Upper lobe of left lung (tissue), 6 donors: ENCODE measurements at regions not wholly inside any gene's neighbourhood (a gene's known extent, or its start where the extent isn't known, plus 50 kb on each side); places are given as distances from the start of the nearest gene placed in this dataset.
"Not testable (repeated sequence)": the region's sequence is repeated elsewhere in the genome, so short reads cannot be mapped to it uniquely, and the experiment has no call there.

Experiments used
- ATAC-seq, 2 donors: fragments of 200-7000 bp; cut with Tn5 transposase; one replicate each; pipeline ENCODE4 v1.9.1; 2022; ENCODE audit warnings: mild to moderate bottlenecking in 2 of 2, moderate library complexity in 2 of 2; ENCODE audit not compliant: low FRiP score in 2 of 2
- DNase-seq, 2 donors: peaks; one replicate each; pipeline ENCODE4 v3.0.0-alpha.2; 2019 to 2020
- H3K27ac ChIP-seq, 4 donors: fragments of 200-600 bp; sonication (generic); one replicate each; pipeline ENCODE4 v1.5.1; 2016 to 2019
- H3K27me3 ChIP-seq, 4 donors: fragments of 200-600 bp; sonication (generic); one replicate each; pipeline ENCODE4 v1.5.1; 2017 to 2019
- H3K36me3 ChIP-seq, 4 donors: fragments of 200-600 bp; sonication (generic); one replicate each; pipeline ENCODE4 v1.5.1; 2016 to 2019
- H3K4me1 ChIP-seq, 4 donors: fragments of 200-600 bp; sonication (generic); one replicate each; pipeline ENCODE4 v1.5.1; 2018 to 2019
- H3K4me3 ChIP-seq, 4 donors: fragments of 200-600 bp; sonication (generic); one replicate each; pipeline ENCODE4 v1.5.1; 2017 to 2019; ENCODE audit warnings: mild to moderate bottlenecking in 2 of 4, moderate library complexity in 1 of 4
- H3K9me3 ChIP-seq, 4 donors: fragments of 200-600 bp; sonication (generic); one replicate each; pipeline ENCODE4 v1.5.1; 2018 to 2019
- CTCF ChIP-seq, 6 experiments: fragments of 450-650 bp in 4 of 6; fragments of 200-600 bp in 2 of 6; sonication (generic) in 2 of 6; IDR thresholded peaks; one replicate each; pipeline ENCODE4 v1.5.1; 2016 to 2019; ENCODE audit warnings: antibody characterized with exemption in 6 of 6
- EP300 ChIP-seq, 4 donors: sonication (generic); formaldehyde crosslinking; IDR thresholded peaks; one replicate each; pipeline ENCODE4 v1.5.1; 2017; ENCODE audit warnings: antibody characterized with exemption in 4 of 4, control low read depth in 2 of 4
- POLR2A ChIP-seq, 4 donors: fragments of 450-650 bp; IDR thresholded peaks; one replicate each; pipeline ENCODE4 v1.5.1; 2016 to 2017; ENCODE audit warnings: antibody characterized with exemption in 4 of 4, mild to moderate bottlenecking in 2 of 4
- POLR2AphosphoS5 ChIP-seq, 2 donors: sonication (generic); formaldehyde crosslinking; IDR thresholded peaks; one replicate each; pipeline ENCODE4 v1.5.1; 2017; ENCODE audit warnings: antibody characterized with exemption in 2 of 2
- WGBS, 2 donors: methylation state at CpG; one replicate each; pipeline ENCODE4 v1.1.5; 2017 to 2018; 5-methylcytosine and 5-hydroxymethylcytosine counted together
- donor health status: DM: no; HTN: no; CAD: no; lungs with moderate emphysema.
- donor health status: DM: no; HTN: yes; CAD: no; lungs with severe emphysema.

GRCh38 chr12:96104566-96104965 lies 69.2 kb upstream of the LTA4H start:
- Histone ChIP-seq H3K27ac (no peak overlapping the region), H3K27me3 (no peaks in the 10 kb centered on the region), H3K4me3 (no peak overlapping the region), H3K36me3 (no peaks in the 10 kb centered on the region), H3K4me1 (peaks cover 3 to 27% (median 21%) of the 10 kb centered on the region in 4 donors), H3K9me3 (no peaks in the 10 kb centered on the region)
- WGBS, 2 donors, result 92 to 96% methylated on average over 7 of the region's 7 CpGs
- no peak for ATAC-seq
- no peak for TF ChIP-seq EP300 (IDR thresholded peaks at IDR 0.05)
- TF ChIP-seq POLR2AphosphoS5 (IDR thresholded peaks at IDR 0.05), result no peak
- TF ChIP-seq CTCF (IDR thresholded peaks at IDR 0.05), result no peak
- no peak for TF ChIP-seq POLR2A (IDR thresholded peaks at IDR 0.05)
- DNase-seq, result no peak

GRCh38 chr12:96106137-96106536 lies 70.8 kb upstream of the LTA4H start:
- TF ChIP-seq EP300 (IDR thresholded peaks at IDR 0.05), result no peak
- no peak for TF ChIP-seq POLR2A (IDR thresholded peaks at IDR 0.05)
- Histone ChIP-seq H3K36me3 (no peaks in the 10 kb centered on the region), H3K4me1 (peaks cover 3 to 22% (median 15%) of the 10 kb centered on the region in 4 donors), H3K27me3 (no peaks in the 10 kb centered on the region), H3K9me3 (no peaks in the 10 kb centered on the region), H3K4me3 (no peak overlapping the region), H3K27ac (no peak overlapping the region)
- ATAC-seq, result no peak
- 93 to 98% methylated on average over 2 of the region's 2 CpGs for WGBS, 2 donors
- no peak for DNase-seq

GRCh38 chr12:96107236-96107635 lies 71.8 kb upstream of the LTA4H start:
- no peaks in the 10 kb centered on the region for H3K27me3 ChIP-seq
- 49 to 74% methylated on average over 5 of the region's 5 CpGs for WGBS, 2 donors
- H3K27ac ChIP-seq, result peak overlapping the region; percentile 52 to 83 (median 63)
- H3K9me3 ChIP-seq, result no peaks in the 10 kb centered on the region
- H3K4me1 ChIP-seq, result peaks cover 3 to 22% (median 15%) of the 10 kb centered on the region in 4 donors
- ATAC-seq (no peak), DNase-seq (no peak)
- no peaks in the 10 kb centered on the region for H3K36me3 ChIP-seq
- TF ChIP-seq EP300 (IDR thresholded peaks at IDR 0.05) (no peak), CTCF (IDR thresholded peaks at IDR 0.05) (no peak), POLR2AphosphoS5 (IDR thresholded peaks at IDR 0.05) (no peak)
- H3K4me3 ChIP-seq, result no peak overlapping the region

GRCh38 chr12:96108321-96108720 lies 72.9 kb upstream of the LTA4H start:
- TF ChIP-seq POLR2AphosphoS5 (IDR thresholded peaks at IDR 0.05) (no peak), POLR2A (IDR thresholded peaks at IDR 0.05) (no peak), CTCF (IDR thresholded peaks at IDR 0.05) (no peak), EP300 (IDR thresholded peaks at IDR 0.05) (no peak)
- WGBS, 2 donors, result 27 to 31% methylated on average over 10 to 11 of the region's 11 CpGs
- H3K4me1 ChIP-seq, result peaks cover 3 to 17% (median 15%) of the 10 kb centered on the region in 4 donors
- no peaks in the 10 kb centered on the region for H3K36me3 ChIP-seq
- H3K9me3 ChIP-seq, result no peaks in the 10 kb centered on the region
- no peak overlapping the region for H3K4me3 ChIP-seq
- H3K27me3 ChIP-seq, result no peaks in the 10 kb centered on the region
- H3K27ac ChIP-seq, result peak overlapping the region; percentile 52 to 83 (median 63)
- peak; percentile 41 to 63 for ATAC-seq
- DNase-seq, result peak in 1 of 2 donors; percentile 52

- Histone ChIP-seq H3K27ac (peak overlapping the region in 1 of 4 donors; percentile 52), H3K4me1 (peaks cover 3 to 17% (median 14%) of the 10 kb centered on the region in 4 donors)
- not testable (repeated sequence) for H3K27me3 ChIP-seq, H3K4me3 ChIP-seq, H3K36me3 ChIP-seq, H3K9me3 ChIP-seq, ATAC-seq
- 77 to 100% methylated on average over 2 to 18 of the region's 31 CpGs for WGBS, 2 donors
- DNase-seq, result peak in 1 of 2 donors; percentile 81
Observed at GRCh38 chr12:96108941-96109340, 73.6 kb upstream of the LTA4H start.

GRCh38 chr12:96112733-96113132 lies 77.3 kb upstream of the LTA4H start:
- WGBS, 2 donors, result 32 to 39% methylated on average over 5 of the region's 5 CpGs
- DNase-seq (no peak), ATAC-seq (no peak)
- no peaks in the 10 kb centered on the region for H3K36me3 ChIP-seq
- no peaks in the 10 kb centered on the region for H3K9me3 ChIP-seq
- no peak overlapping the region for H3K27ac ChIP-seq
- no peaks in the 10 kb centered on the region for H3K27me3 ChIP-seq
- no peak overlapping the region for H3K4me3 ChIP-seq
- TF ChIP-seq EP300 (IDR thresholded peaks at IDR 0.05) (no peak), CTCF (IDR thresholded peaks at IDR 0.05) (no peak)
- H3K4me1 ChIP-seq, result peaks cover 3 to 15% (median 9%) of the 10 kb centered on the region in 4 donors
